ENCODE measurements at regions not wholly inside any gene's neighbourhood (a gene's known extent, or its start where the extent isn't known, plus 50 kb on each side); places are given as distances from the start of the nearest gene placed in this dataset.

- Histone ChIP-seq H3K27ac (ENCODE audit: low read length) (no peak overlapping the region), H3K9me3 (ENCODE audit: control insufficient read depth in 2 of 2, low read length in 2 of 2) (no peaks in the 10 kb centered on the region), H3K27me3 (ENCODE audit: control insufficient read depth in 1 of 2, insufficient read depth in 2 of 2, low read length in 2 of 2) (peaks cover 0 to 2% of the 10 kb centered on the region in 2 donors), H3K4me3 (ENCODE audit: low read length in 2 of 2) (no peak overlapping the region), H3K9ac (ENCODE audit: low read length in 2 of 2) (no peak overlapping the region), H3K4me1 (ENCODE audit: control insufficient read depth, insufficient read depth, low read length) (no peaks in the 10 kb centered on the region), H3K36me3 (ENCODE audit: control insufficient read depth in 2 of 2, insufficient read depth in 2 of 2, low read length in 2 of 2) (no peaks in the 10 kb centered on the region)
Measured at GRCh38 chr10:8927705-8928104, 873.2 kb downstream of the GATA3 start.

- H3K4me3 ChIP-seq (ENCODE audit: low read length in 2 of 2), result no peak overlapping the region
- H3K27ac ChIP-seq (ENCODE audit: low read length), result no peak overlapping the region
- no peaks in the 10 kb centered on the region for H3K9me3 ChIP-seq (ENCODE audit: control insufficient read depth in 2 of 2, low read length in 2 of 2)
- H3K4me1 ChIP-seq (ENCODE audit: control insufficient read depth, insufficient read depth, low read length), result no peaks in the 10 kb centered on the region
- H3K9ac ChIP-seq (ENCODE audit: low read length in 2 of 2), result no peak overlapping the region
- no peaks in the 10 kb centered on the region for H3K36me3 ChIP-seq (ENCODE audit: control insufficient read depth in 2 of 2, insufficient read depth in 2 of 2, low read length in 2 of 2)
- H3K27me3 ChIP-seq (ENCODE audit: control insufficient read depth in 1 of 2, insufficient read depth in 2 of 2, low read length in 2 of 2), result no peaks in the 10 kb centered on the region
Measured at GRCh38 chr10:8946451-8946850, 892.0 kb downstream of the GATA3 start.

GRCh38 chr10:8950978-8951377, 896.5 kb downstream of the GATA3 start:
- no peaks in the 10 kb centered on the region for H3K4me1 ChIP-seq (ENCODE audit: control insufficient read depth, insufficient read depth, low read length)
- H3K36me3 ChIP-seq (ENCODE audit: control insufficient read depth in 2 of 2, insufficient read depth in 2 of 2, low read length in 2 of 2), result no peaks in the 10 kb centered on the region
- H3K27me3 ChIP-seq (ENCODE audit: control insufficient read depth in 1 of 2, insufficient read depth in 2 of 2, low read length in 2 of 2), result no peaks in the 10 kb centered on the region
- H3K9ac ChIP-seq (ENCODE audit: low read length in 2 of 2), result no peak overlapping the region
- no peak overlapping the region for H3K27ac ChIP-seq (ENCODE audit: low read length)
- H3K9me3 ChIP-seq (ENCODE audit: control insufficient read depth in 2 of 2, low read length in 2 of 2), result no peaks in the 10 kb centered on the region
- no peak overlapping the region for H3K4me3 ChIP-seq (ENCODE audit: low read length in 2 of 2)

- Histone ChIP-seq H3K4me1 (ENCODE audit: control insufficient read depth, insufficient read depth, low read length) (no peaks in the 10 kb centered on the region), H3K9ac (ENCODE audit: low read length in 2 of 2) (no peak overlapping the region), H3K27ac (ENCODE audit: low read length) (no peak overlapping the region), H3K4me3 (ENCODE audit: low read length in 2 of 2) (no peak overlapping the region), H3K9me3 (ENCODE audit: control insufficient read depth in 2 of 2, low read length in 2 of 2) (no peaks in the 10 kb centered on the region), H3K27me3 (ENCODE audit: control insufficient read depth in 1 of 2, insufficient read depth in 2 of 2, low read length in 2 of 2) (no peaks in the 10 kb centered on the region), H3K36me3 (ENCODE audit: control insufficient read depth in 2 of 2, insufficient read depth in 2 of 2, low read length in 2 of 2) (no peaks in the 10 kb centered on the region)
Measured at GRCh38 chr10:8951440-8952089, 897.1 kb downstream of the GATA3 start.

GRCh38 chr10:8956400-8956799, 901.9 kb downstream of the GATA3 start:
- Histone ChIP-seq H3K27me3 (ENCODE audit: control insufficient read depth in 1 of 2, insufficient read depth in 2 of 2, low read length in 2 of 2) (no peaks in the 10 kb centered on the region), H3K9ac (ENCODE audit: low read length in 2 of 2) (no peak overlapping the region), H3K4me3 (ENCODE audit: low read length in 2 of 2) (no peak overlapping the region), H3K36me3 (ENCODE audit: control insufficient read depth in 2 of 2, insufficient read depth in 2 of 2, low read length in 2 of 2) (no peaks in the 10 kb centered on the region), H3K9me3 (ENCODE audit: control insufficient read depth in 2 of 2, low read length in 2 of 2) (no peaks in the 10 kb centered on the region), H3K4me1 (ENCODE audit: control insufficient read depth, insufficient read depth, low read length) (no peaks in the 10 kb centered on the region), H3K27ac (ENCODE audit: low read length) (no peak overlapping the region)

GRCh38 chr10:8962249-8962648, 907.8 kb downstream of the GATA3 start:
- H3K36me3 ChIP-seq (ENCODE audit: control insufficient read depth in 2 of 2, insufficient read depth in 2 of 2, low read length in 2 of 2), result no peaks in the 10 kb centered on the region
- no peak overlapping the region for H3K27ac ChIP-seq (ENCODE audit: low read length)
- no peaks in the 10 kb centered on the region for H3K27me3 ChIP-seq (ENCODE audit: control insufficient read depth in 1 of 2, insufficient read depth in 2 of 2, low read length in 2 of 2)
- H3K4me1 ChIP-seq (ENCODE audit: control insufficient read depth, insufficient read depth, low read length), result no peaks in the 10 kb centered on the region
- no peaks in the 10 kb centered on the region for H3K9me3 ChIP-seq (ENCODE audit: control insufficient read depth in 2 of 2, low read length in 2 of 2)
- no peak overlapping the region for H3K9ac ChIP-seq (ENCODE audit: low read length in 2 of 2)
- no peak overlapping the region for H3K4me3 ChIP-seq (ENCODE audit: low read length in 2 of 2)

- no peaks in the 10 kb centered on the region for H3K27me3 ChIP-seq (ENCODE audit: control insufficient read depth in 1 of 2, insufficient read depth in 2 of 2, low read length in 2 of 2)
- H3K27ac ChIP-seq (ENCODE audit: low read length), result no peak overlapping the region
- H3K4me3 ChIP-seq (ENCODE audit: low read length in 2 of 2), result no peak overlapping the region
- H3K36me3 ChIP-seq (ENCODE audit: control insufficient read depth in 2 of 2, insufficient read depth in 2 of 2, low read length in 2 of 2), result no peaks in the 10 kb centered on the region
- H3K9me3 ChIP-seq (ENCODE audit: control insufficient read depth in 2 of 2, low read length in 2 of 2), result no peaks in the 10 kb centered on the region
- no peak overlapping the region for H3K9ac ChIP-seq (ENCODE audit: low read length in 2 of 2)
- H3K4me1 ChIP-seq (ENCODE audit: control insufficient read depth, insufficient read depth, low read length), result no peaks in the 10 kb centered on the region
Measured at GRCh38 chr10:8967061-8967460, 912.6 kb downstream of the GATA3 start.

GRCh38 chr10:8969853-8970252, 915.4 kb downstream of the GATA3 start:
- Histone ChIP-seq H3K27me3 (ENCODE audit: control insufficient read depth in 1 of 2, insufficient read depth in 2 of 2, low read length in 2 of 2) (no peaks in the 10 kb centered on the region), H3K27ac (ENCODE audit: low read length) (no peak overlapping the region), H3K9ac (ENCODE audit: low read length in 2 of 2) (no peak overlapping the region), H3K36me3 (ENCODE audit: control insufficient read depth in 2 of 2, insufficient read depth in 2 of 2, low read length in 2 of 2) (no peaks in the 10 kb centered on the region), H3K4me3 (ENCODE audit: low read length in 2 of 2) (no peak overlapping the region), H3K4me1 (ENCODE audit: control insufficient read depth, insufficient read depth, low read length) (no peaks in the 10 kb centered on the region), H3K9me3 (ENCODE audit: control insufficient read depth in 2 of 2, low read length in 2 of 2) (no peaks in the 10 kb centered on the region)

GRCh38 chr10:8975535-8975934, 921.0 kb downstream of the GATA3 start:
- H3K27me3 ChIP-seq (ENCODE audit: control insufficient read depth in 1 of 2, insufficient read depth in 2 of 2, low read length in 2 of 2), result no peaks in the 10 kb centered on the region
- no peaks in the 10 kb centered on the region for H3K9me3 ChIP-seq (ENCODE audit: control insufficient read depth in 2 of 2, low read length in 2 of 2)
- H3K4me1 ChIP-seq (ENCODE audit: control insufficient read depth, insufficient read depth, low read length), result no peaks in the 10 kb centered on the region
- no peaks in the 10 kb centered on the region for H3K36me3 ChIP-seq (ENCODE audit: control insufficient read depth in 2 of 2, insufficient read depth in 2 of 2, low read length in 2 of 2)
- H3K9ac ChIP-seq (ENCODE audit: low read length in 2 of 2), result no peak overlapping the region
- no peak overlapping the region for H3K27ac ChIP-seq (ENCODE audit: low read length)
- no peak overlapping the region for H3K4me3 ChIP-seq (ENCODE audit: low read length in 2 of 2)

- H3K27me3 ChIP-seq (ENCODE audit: control insufficient read depth in 1 of 2, insufficient read depth in 2 of 2, low read length in 2 of 2), result no peaks in the 10 kb centered on the region
- H3K27ac ChIP-seq (ENCODE audit: low read length), result no peak overlapping the region
- no peak overlapping the region for H3K4me3 ChIP-seq (ENCODE audit: low read length in 2 of 2)
- H3K36me3 ChIP-seq (ENCODE audit: control insufficient read depth in 2 of 2, insufficient read depth in 2 of 2, low read length in 2 of 2), result no peaks in the 10 kb centered on the region
- H3K4me1 ChIP-seq (ENCODE audit: control insufficient read depth, insufficient read depth, low read length), result no peaks in the 10 kb centered on the region
- H3K9me3 ChIP-seq (ENCODE audit: control insufficient read depth in 2 of 2, low read length in 2 of 2), result peaks cover 0 to under 1% of the 10 kb centered on the region in 2 donors
- H3K9ac ChIP-seq (ENCODE audit: low read length in 2 of 2), result no peak overlapping the region
Measured at GRCh38 chr10:8978100-8978499, 923.6 kb downstream of the GATA3 start.

- Histone ChIP-seq H3K27ac (ENCODE audit: low read length) (no peak overlapping the region), H3K36me3 (ENCODE audit: control insufficient read depth in 2 of 2, insufficient read depth in 2 of 2, low read length in 2 of 2) (no peaks in the 10 kb centered on the region), H3K4me3 (ENCODE audit: low read length in 2 of 2) (no peak overlapping the region), H3K9me3 (ENCODE audit: control insufficient read depth in 2 of 2, low read length in 2 of 2) (peaks cover 0 to 2% of the 10 kb centered on the region in 2 donors), H3K4me1 (ENCODE audit: control insufficient read depth, insufficient read depth, low read length) (no peaks in the 10 kb centered on the region), H3K27me3 (ENCODE audit: control insufficient read depth in 1 of 2, insufficient read depth in 2 of 2, low read length in 2 of 2) (no peaks in the 10 kb centered on the region), H3K9ac (ENCODE audit: low read length in 2 of 2) (no peak overlapping the region)
Measured at GRCh38 chr10:8979976-8980375, 925.5 kb downstream of the GATA3 start.
